ENCODE measurements at regions not wholly inside any gene's neighbourhood (a gene's known extent, or its start where the extent isn't known, plus 50 kb on each side); places are given as distances from the start of the nearest gene placed in this dataset.
"Not testable (repeated sequence)": the region's sequence is repeated elsewhere in the genome, so short reads cannot be mapped to it uniquely, and the experiment has no call there.

GRCh38 chr1:99507906-99508732 is 137.8 kb upstream of the PALMD start:
- peaks cover 5 to 7% of the 10 kb centered on the region in 2 donors for H3K27me3 Mint-ChIP-seq
- Histone ChIP-seq H3K27ac (ENCODE audit: low read depth, low read length) (no peak overlapping the region), H3K9me3 (ENCODE audit: control insufficient read depth in 1 of 2, low read length in 2 of 2) (no peaks in the 10 kb centered on the region), H3K27me3 (ENCODE audit: insufficient read depth, low read length) (no peaks in the 10 kb centered on the region), H3K36me3 (ENCODE audit: insufficient read depth, low read length) (no peaks in the 10 kb centered on the region), H3K4me1 (ENCODE audit: insufficient read depth, low read length) (no peaks in the 10 kb centered on the region), H3K4me3 (ENCODE audit: low read length in 2 of 2) (no peak overlapping the region)
- CTCF ChIA-PET (ENCODE audit: partially characterized antibody) = no interaction called here
- H3K27ac Mint-ChIP-seq = no peak overlapping the region
- H3K9me3 Mint-ChIP-seq = peaks cover 0 to 8% (median 4%) of the 10 kb centered on the region in 8 donors
- POLR2A ChIA-PET (ENCODE audit: partially characterized antibody) = no interaction called here
- intact Hi-C loops (cut with micrococcal nuclease) = no loop called here
- peak in 1 of 5 donors; percentile 22 for DNase-seq
- peaks cover 0 to 1% (median 0%) of the 10 kb centered on the region in 4 donors for H3K4me1 Mint-ChIP-seq
- H3K4me3 Mint-ChIP-seq = no peak overlapping the region
- no peaks in the 10 kb centered on the region for H3K36me3 Mint-ChIP-seq

GRCh38 chr1:99508733-99509445 is 137.0 kb upstream of the PALMD start:
- H3K27me3 Mint-ChIP-seq; H3K9me3 Mint-ChIP-seq; H3K4me1 Mint-ChIP-seq; H3K4me3 ChIP-seq (ENCODE audit: low read length in 2 of 2); CTCF ChIA-PET (ENCODE audit: partially characterized antibody); intact Hi-C loops (cut with micrococcal nuclease); H3K27ac ChIP-seq (ENCODE audit: low read depth, low read length); H3K27ac Mint-ChIP-seq; H3K4me1 ChIP-seq (ENCODE audit: insufficient read depth, low read length); H3K9me3 ChIP-seq (ENCODE audit: control insufficient read depth in 1 of 2, low read length in 2 of 2); H3K36me3 ChIP-seq (ENCODE audit: insufficient read depth, low read length); POLR2A ChIA-PET (ENCODE audit: partially characterized antibody); H3K27me3 ChIP-seq (ENCODE audit: insufficient read depth, low read length); H3K4me3 Mint-ChIP-seq; H3K36me3 Mint-ChIP-seq: not testable (repeated sequence)
- peak in 1 of 5 donors; percentile 26 for DNase-seq

GRCh38 chr1:99514823-99515552 is 130.9 kb upstream of the PALMD start:
- H3K27ac ChIP-seq (ENCODE audit: low read depth, low read length); H3K36me3 ChIP-seq (ENCODE audit: insufficient read depth, low read length): not testable (repeated sequence)

GRCh38 chr1:99516141-99516540 is 129.8 kb upstream of the PALMD start:
- Mint-ChIP-seq H3K4me3 (no peak overlapping the region), H3K9me3 (peaks cover 0 to 9% (median 3%) of the 10 kb centered on the region in 8 donors), H3K27ac (no peak overlapping the region), H3K27me3 (peaks cover 3 to 4% of the 10 kb centered on the region in 2 donors), H3K36me3 (no peaks in the 10 kb centered on the region), H3K4me1 (no peaks in the 10 kb centered on the region)
- Histone ChIP-seq H3K4me1 (ENCODE audit: insufficient read depth, low read length) (no peaks in the 10 kb centered on the region), H3K27ac (ENCODE audit: low read depth, low read length) (no peak overlapping the region), H3K36me3 (ENCODE audit: insufficient read depth, low read length) (no peaks in the 10 kb centered on the region), H3K27me3 (ENCODE audit: insufficient read depth, low read length) (no peaks in the 10 kb centered on the region), H3K9me3 (ENCODE audit: control insufficient read depth in 1 of 2, low read length in 2 of 2) (no peaks in the 10 kb centered on the region), H3K4me3 (ENCODE audit: low read length in 2 of 2) (no peak overlapping the region)
- intact Hi-C loops (cut with micrococcal nuclease) = no loop called here
- POLR2A ChIA-PET (ENCODE audit: partially characterized antibody) = no interaction called here
- CTCF ChIA-PET (ENCODE audit: partially characterized antibody) = no interaction called here
- no peak for DNase-seq

More at GRCh38 chr1:99514823-99515552, 130.9 kb upstream of the PALMD start:
- H3K4me3 ChIP-seq (ENCODE audit: low read length in 2 of 2); H3K27me3 ChIP-seq (ENCODE audit: insufficient read depth, low read length); DNase-seq; H3K36me3 Mint-ChIP-seq; H3K4me1 ChIP-seq (ENCODE audit: insufficient read depth, low read length); H3K9me3 Mint-ChIP-seq; H3K27me3 Mint-ChIP-seq; CTCF ChIA-PET (ENCODE audit: partially characterized antibody); H3K9me3 ChIP-seq (ENCODE audit: control insufficient read depth in 1 of 2, low read length in 2 of 2); H3K27ac Mint-ChIP-seq; H3K4me3 Mint-ChIP-seq; H3K4me1 Mint-ChIP-seq; POLR2A ChIA-PET (ENCODE audit: partially characterized antibody); intact Hi-C loops (cut with micrococcal nuclease): not testable (repeated sequence)

- intact Hi-C loops (cut with micrococcal nuclease) = no loop called here
- H3K4me1 ChIP-seq (ENCODE audit: insufficient read depth, low read length) = no peaks in the 10 kb centered on the region
- no peaks in the 10 kb centered on the region for H3K27me3 ChIP-seq (ENCODE audit: insufficient read depth, low read length)
- H3K9me3 ChIP-seq (ENCODE audit: control insufficient read depth in 1 of 2, low read length in 2 of 2) = no peaks in the 10 kb centered on the region
- CTCF ChIA-PET (ENCODE audit: partially characterized antibody) = no interaction called here
- no peak overlapping the region for H3K4me3 ChIP-seq (ENCODE audit: low read length in 2 of 2)
- H3K4me1 Mint-ChIP-seq = no peaks in the 10 kb centered on the region
- H3K27me3 Mint-ChIP-seq = peaks cover 0 to 4% of the 10 kb centered on the region in 2 donors
- no peak overlapping the region for H3K4me3 Mint-ChIP-seq
- no peaks in the 10 kb centered on the region for H3K36me3 ChIP-seq (ENCODE audit: insufficient read depth, low read length)
- no peak overlapping the region for H3K27ac ChIP-seq (ENCODE audit: low read depth, low read length)
- H3K9me3 Mint-ChIP-seq = peaks cover 0 to 9% (median 3%) of the 10 kb centered on the region in 8 donors
- H3K36me3 Mint-ChIP-seq = no peaks in the 10 kb centered on the region
- H3K27ac Mint-ChIP-seq = no peak overlapping the region
- no peak for DNase-seq
- POLR2A ChIA-PET (ENCODE audit: partially characterized antibody) = no interaction called here
Measured at GRCh38 chr1:99520121-99520520, 125.8 kb upstream of the PALMD start.

- Histone ChIP-seq H3K4me1 (ENCODE audit: insufficient read depth, low read length) (no peaks in the 10 kb centered on the region), H3K4me3 (ENCODE audit: low read length in 2 of 2) (no peak overlapping the region), H3K36me3 (ENCODE audit: insufficient read depth, low read length) (no peaks in the 10 kb centered on the region), H3K9me3 (ENCODE audit: control insufficient read depth in 1 of 2, low read length in 2 of 2) (no peaks in the 10 kb centered on the region), H3K27me3 (ENCODE audit: insufficient read depth, low read length) (no peaks in the 10 kb centered on the region), H3K27ac (ENCODE audit: low read depth, low read length) (no peak overlapping the region)
- ChIA-PET POLR2A (ENCODE audit: partially characterized antibody) (no interaction called here), CTCF (ENCODE audit: partially characterized antibody) (no interaction called here)
- Mint-ChIP-seq H3K4me1 (no peaks in the 10 kb centered on the region), H3K36me3 (no peaks in the 10 kb centered on the region), H3K4me3 (no peak overlapping the region), H3K27me3 (peaks cover 1 to 9% of the 10 kb centered on the region in 2 donors), H3K9me3 (peaks cover 0 to 2% (median 0%) of the 10 kb centered on the region in 8 donors), H3K27ac (no peak overlapping the region)
- DNase-seq = no peak
- intact Hi-C loops (cut with micrococcal nuclease) = no loop called here
Measured at GRCh38 chr1:99525331-99525730, 120.6 kb upstream of the PALMD start.

- Histone ChIP-seq H3K4me3 (ENCODE audit: low read length in 2 of 2) (no peak overlapping the region), H3K4me1 (ENCODE audit: insufficient read depth, low read length) (no peaks in the 10 kb centered on the region), H3K27me3 (ENCODE audit: insufficient read depth, low read length) (no peaks in the 10 kb centered on the region), H3K9me3 (ENCODE audit: control insufficient read depth in 1 of 2, low read length in 2 of 2) (no peaks in the 10 kb centered on the region), H3K27ac (ENCODE audit: low read depth, low read length) (no peak overlapping the region), H3K36me3 (ENCODE audit: insufficient read depth, low read length) (no peaks in the 10 kb centered on the region)
- no peak for DNase-seq
- Mint-ChIP-seq H3K4me3 (no peak overlapping the region), H3K36me3 (no peaks in the 10 kb centered on the region), H3K9me3 (peaks cover 0 to 2% (median 0%) of the 10 kb centered on the region in 8 donors), H3K27me3 (peaks cover 1 to 9% of the 10 kb centered on the region in 2 donors), H3K27ac (no peak overlapping the region), H3K4me1 (no peaks in the 10 kb centered on the region)
- ChIA-PET CTCF (ENCODE audit: partially characterized antibody) (interaction anchor here (1.3 kb wide), 1 partner anchor 777 kb away, joined by 4 read pairs; no protein-coding TSS in a partner anchor), POLR2A (ENCODE audit: partially characterized antibody) (no interaction called here)
- intact Hi-C loops (cut with micrococcal nuclease) = no loop called here
Measured at GRCh38 chr1:99527078-99527477, 118.8 kb upstream of the PALMD start.

Measured in CD4-positive, alpha-beta memory T cell (primary cell).